GDM1 (cell line): ENCODE measurements at regions not wholly inside any gene's neighbourhood (a gene's known extent, or its start where the extent isn't known, plus 50 kb on each side); places are given as distances from the start of the nearest gene placed in this dataset.

Experiments
- DNase-seq: peaks from one replicate; lab custom pipeline; 2025; lab: John Stamatoyannopoulos, UW

DNA sequence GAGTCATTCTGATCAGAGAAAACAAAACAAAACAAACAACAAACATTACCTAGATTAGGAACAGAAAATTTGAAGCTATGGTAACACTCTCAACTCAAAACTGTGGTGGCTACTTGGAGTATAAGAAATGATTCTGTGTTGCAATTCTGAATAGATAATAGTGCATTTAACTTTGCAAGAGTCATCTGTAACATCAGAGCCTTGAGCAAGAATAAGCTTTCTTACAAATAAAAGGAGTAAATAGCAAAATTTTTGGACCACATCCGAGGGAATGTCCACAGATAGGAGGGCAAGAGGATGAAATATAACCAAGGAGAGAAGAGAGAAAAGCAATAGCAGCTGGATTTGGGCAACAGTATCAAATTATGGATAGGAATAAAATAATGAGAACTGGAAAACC, 1090.6 kb downstream of the SLC6A15 start:
- DNase-seq: no peak

DNA sequence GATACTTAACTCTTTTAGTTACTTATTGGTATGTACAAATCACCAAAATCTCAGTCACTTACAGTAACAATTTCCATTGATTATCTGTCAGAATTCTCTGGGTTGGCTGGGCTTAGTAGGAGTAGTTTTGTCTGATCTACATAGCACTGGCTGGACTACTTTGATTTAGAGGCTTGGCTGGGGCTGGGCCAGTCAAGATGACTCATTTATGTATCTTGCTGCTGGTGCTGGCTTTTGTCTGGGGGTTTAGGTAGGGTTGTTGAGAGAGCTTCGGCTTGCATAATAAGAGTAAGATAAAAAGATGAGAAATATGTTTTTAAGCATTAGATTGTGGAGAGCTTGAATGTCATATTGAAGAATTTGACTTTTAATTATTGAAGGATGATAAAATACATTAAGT, 1093.7 kb downstream of the SLC6A15 start:
- DNase-seq: no peak

DNA sequence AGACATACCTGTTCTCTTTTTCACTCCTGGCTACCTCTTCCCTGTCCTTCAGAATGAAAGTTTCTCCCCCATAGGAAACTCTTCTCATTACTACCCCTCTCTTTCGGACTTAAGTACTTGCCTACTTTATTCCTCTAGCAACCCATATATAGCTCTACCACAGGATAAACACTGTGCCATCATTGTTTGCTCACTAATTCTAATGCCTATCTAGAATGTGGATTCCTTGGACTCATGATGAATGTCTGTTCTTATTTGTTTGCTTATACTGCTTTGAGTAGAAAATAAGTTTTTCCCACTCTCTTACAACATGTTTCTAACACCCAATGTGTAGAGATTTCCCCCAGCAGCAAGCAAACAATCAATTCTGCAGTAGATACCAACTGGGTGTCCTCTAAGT, 1094.9 kb downstream of the SLC6A15 start:
- no peak for DNase-seq

GRCh38 chr12:83808591-83808990, 1104.0 kb downstream of the SLC6A15 start:
- DNase-seq: no peak

DNA sequence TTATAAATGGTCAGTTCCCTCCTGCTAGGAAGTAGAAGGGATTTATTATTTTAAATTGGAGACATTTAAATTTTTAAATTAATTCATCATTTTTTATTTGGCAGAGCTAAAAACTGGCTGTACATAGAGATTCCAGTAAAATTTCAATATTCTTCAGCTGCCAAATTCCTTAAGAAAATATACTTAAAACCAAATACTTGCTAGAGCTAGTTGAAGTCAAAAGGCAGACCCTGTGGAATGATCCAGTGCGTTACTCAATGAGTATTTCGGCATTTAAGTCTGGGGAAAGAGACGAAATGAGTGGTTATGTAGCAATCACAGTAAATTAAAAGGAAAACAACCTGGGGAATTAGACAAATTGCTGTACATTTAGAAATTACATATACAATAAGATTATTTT, 1104.7 kb downstream of the SLC6A15 start:
- no peak for DNase-seq

DNA sequence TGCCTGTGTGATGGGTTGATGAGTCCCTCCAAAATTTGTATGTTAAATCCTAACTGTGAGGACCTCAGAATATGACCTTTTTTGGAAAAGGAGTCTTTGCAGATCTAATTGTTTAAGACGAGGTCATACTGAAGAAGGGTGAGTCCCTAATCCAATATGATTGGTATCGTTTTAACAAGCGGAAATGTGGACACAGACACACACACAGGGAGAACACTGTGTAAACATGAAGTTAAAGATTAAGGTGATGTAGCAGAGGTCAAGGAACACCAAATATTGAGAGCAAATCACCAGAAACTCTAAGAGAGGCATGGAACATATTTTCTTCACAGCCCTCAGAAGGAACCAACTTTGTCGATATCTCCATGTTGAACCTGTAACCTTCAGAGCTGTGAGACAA, 1106.7 kb downstream of the SLC6A15 start:
- DNase-seq: no peak

- no peak for DNase-seq
Observed at GRCh38 chr12:83805156-83805772, 1107.3 kb downstream of the SLC6A15 start.

DNA sequence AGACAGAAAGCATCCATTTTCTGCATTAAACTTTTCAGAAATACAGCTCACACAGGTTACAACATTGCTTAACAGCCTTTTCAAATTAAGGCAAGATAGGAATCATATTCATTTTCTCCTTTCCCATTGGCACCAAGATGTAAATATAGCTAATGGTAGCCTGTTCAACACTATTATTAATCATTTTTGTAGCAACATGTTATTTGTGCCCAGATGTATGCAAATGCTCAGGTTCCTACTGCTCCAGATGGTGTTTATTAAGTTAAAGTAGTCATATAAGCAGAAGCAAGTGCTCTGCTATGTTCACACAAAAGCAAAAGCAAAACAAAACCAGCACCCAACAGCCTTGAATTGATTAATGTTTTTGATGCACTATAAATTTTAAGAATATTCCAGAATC, 1110.6 kb downstream of the SLC6A15 start:
- DNase-seq: no peak

DNA sequence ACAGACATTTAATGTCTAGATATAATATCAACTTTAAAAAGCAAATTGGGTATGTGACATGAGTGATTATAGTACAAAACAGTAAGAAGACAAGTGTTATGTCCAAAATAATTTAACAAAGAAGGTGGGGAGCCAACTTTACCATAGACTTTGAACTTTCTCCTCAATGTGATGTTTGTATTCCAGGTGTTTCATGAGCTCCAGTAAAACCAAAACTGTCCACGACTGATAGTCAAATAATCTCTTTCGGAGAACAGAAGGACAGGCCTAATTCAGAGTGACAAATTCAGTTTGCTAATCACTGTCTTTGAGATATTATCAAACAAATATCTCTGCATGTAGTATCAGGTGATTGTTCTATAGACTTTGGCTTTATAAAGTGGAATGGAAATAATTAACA, 1112.6 kb downstream of the SLC6A15 start:
- no peak for DNase-seq

DNA sequence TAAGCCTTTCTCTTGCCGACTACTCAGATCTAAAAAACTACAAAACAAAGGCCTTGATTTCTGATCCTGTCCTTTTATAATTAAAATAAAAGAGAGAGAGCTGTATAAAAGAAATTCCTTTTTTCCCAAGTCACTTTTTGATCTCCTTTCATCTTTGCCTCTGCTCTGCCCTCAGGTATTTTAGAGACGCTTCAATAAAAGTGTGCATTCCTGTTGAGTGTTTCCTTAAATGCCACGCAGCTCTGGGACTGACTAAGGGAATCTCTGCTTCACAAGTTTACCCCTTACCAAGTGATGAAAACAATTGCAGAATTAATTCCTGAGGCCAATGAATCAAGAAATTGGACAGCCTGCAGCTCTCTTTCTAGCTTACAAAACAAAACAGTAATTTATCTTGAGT, 1109.8 kb downstream of the TMTC2 start:
- DNase-seq: no peak

- no peak for DNase-seq
Observed at GRCh38 chr12:83793616-83794015, 1106.9 kb downstream of the TMTC2 start.

- no peak for DNase-seq
Observed at GRCh38 chr12:83784298-83784890, 1097.7 kb downstream of the TMTC2 start.

DNA sequence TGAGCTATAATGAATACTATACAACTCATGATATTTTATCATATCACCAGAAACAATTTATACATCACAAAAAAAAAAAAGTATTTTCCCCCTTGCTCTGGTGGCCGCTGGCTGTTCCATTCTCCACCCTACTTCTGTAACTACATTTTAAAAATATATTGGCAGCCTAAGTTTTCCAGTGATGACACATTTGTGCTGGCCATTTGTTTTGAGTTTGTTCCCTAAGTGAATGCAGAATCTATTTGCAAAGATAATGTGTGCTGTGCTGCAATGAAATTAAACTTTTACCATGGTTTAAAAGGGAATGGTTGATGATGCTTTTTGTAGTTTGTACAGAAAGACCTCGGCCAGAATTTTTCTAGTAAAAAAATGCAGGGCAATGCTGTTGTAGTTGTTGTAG, 1092.8 kb downstream of the TMTC2 start:
- no peak for DNase-seq

- DNase-seq: no peak
Observed at GRCh38 chr12:83769151-83769550, 1082.4 kb downstream of the TMTC2 start.

- DNase-seq: no peak
Observed at GRCh38 chr12:83767723-83768122, 1081.0 kb downstream of the TMTC2 start.

DNA sequence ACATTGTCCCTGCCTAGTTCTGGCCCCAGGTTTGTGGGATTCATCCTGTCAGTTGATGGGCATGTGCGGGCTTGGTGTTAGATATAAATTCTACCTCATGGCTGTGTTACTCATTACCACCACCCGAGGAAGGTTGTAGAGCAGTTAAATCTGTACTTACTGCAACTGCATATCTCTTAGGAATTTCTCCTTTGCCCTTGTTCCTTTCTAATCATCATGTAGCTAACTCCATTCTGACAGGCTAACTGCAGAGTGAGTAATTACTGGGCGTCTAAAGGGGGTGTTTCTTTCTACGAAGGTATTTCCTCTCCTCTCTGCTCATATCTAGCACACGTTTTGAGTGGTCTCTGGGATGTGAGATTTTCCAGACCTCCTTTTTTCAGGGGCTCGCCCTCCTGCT, 1076.7 kb downstream of the TMTC2 start:
- no peak for DNase-seq

DNA sequence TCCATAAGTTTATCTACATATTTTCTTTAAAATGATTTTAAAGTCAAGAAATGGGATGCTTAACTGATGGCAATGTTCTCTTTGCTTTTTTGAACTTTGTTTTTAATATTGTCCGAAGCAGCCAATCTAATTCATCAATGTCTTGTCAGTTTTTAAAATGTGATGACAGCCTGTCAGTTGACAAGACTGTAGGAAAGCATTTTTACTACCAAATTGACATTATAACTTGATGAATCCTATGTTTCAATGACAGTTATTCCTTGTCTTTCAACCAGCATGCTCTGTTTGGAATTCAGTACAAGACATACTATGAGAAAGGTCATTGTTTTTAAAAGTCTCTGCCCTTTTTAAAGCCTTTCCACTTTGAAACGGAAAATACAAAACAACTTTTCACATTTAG, 1073.2 kb downstream of the TMTC2 start:
- no peak for DNase-seq

DNA sequence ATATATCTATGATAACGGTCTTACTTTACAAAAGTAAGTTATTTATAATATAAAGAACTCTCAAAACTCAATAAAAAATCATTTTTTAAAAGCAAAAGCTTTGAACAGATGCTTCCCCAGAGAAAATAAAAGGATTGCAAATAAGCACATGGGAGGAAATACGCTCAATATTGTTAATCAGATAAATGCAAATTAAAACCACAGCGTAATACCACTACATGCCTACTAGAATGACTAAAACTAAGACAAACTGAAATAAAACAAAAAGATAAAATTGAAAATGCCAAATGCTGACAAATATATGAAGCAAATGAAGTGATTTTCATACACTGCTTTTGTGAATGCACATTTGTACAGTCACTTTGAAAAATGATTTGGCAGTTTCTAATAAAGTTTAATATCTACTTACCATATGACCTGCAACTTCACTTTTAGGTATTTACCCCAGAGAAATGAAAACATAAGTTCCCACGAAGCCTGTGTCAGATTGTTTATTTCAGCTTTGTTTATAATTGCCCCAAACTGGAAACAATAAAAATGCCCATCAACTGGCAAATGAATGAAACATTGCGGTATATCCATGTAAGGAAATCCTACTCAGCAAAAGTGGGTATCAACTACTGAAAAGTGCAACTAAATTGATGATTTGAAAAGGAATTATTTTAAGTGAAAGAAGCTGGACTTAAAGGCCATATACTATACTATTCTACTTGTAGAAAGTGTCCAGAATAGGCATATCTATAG, 1072.4 kb downstream of the TMTC2 start:
- DNase-seq: no peak

DNA sequence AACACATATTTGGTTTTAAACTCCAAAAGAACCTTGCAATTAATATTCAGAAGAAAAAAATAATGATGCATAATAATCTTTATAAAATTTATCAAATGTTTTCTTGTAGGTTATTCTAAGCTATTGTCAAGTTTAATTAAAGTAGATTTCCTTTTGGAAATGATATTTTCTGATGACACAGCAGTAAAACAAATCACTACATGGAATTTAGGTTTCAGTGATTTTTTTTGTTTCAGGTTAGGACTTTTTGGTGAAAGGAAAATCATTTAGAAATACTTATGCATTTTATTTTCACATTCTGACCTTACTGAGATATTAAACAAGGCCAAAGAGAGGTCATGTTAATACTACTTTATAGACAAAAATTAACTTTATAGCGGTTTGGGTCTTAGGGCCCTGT, 1067.2 kb downstream of the TMTC2 start:
- DNase-seq: no peak

DNA sequence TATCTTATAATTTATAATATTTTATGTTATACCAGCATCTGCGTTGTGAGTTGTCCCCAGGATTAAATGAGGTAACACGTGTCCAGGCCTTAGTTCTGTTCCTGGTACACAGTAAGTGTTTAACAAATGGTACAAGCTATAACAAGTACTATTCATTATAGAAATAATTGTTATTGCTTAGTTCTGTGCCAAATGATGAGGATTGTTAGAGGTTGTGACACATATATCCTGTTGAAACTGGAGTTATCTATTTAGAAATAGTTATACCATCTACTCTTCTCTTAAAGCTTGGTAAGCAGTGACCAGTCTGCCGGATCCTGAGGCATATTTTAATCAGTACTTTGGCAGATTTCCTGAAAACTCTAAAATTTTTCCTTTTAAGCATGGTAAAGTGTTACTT, 1066.5 kb downstream of the TMTC2 start:
- no peak for DNase-seq

DNA sequence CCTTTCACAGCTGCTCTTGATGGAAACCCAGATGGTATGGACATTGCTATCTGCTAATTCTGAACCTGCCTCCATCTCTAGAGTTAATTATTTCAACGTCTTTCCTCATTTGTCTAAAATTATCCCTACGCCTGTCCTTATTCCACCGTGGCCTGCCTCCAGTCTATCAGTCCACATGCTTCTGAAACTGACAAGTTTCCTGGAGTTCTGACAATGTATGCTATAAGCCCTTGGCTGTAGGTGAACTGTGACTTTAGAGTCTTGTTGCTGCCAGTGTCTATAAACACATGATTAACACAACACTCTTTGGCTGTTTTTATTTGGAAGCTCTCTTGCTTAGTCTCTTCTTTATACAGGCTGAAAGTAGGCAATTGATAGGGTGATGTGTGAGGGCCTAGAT, 1052.9 kb downstream of the TMTC2 start:
- no peak for DNase-seq

- no peak for DNase-seq
Observed at GRCh38 chr12:83710851-83711250, 1024.1 kb downstream of the TMTC2 start.

DNA sequence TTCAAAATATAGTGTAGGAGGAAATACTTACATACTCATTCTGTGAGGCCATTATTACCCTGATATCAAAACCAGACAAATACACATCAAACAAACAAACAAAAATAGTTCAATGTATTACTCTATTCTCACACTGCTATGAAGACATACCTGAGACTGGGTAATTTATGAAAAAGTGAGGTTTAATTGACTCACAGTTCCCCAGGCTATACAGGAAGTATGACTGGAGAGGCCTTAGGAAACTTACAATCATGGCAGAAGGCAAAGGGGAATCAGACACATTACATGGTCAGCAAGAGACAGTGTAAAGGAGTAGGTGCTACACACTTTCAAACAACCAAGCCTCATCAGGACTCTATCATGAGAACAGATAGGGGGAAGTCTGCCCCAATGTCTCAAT, 1023.2 kb downstream of the TMTC2 start:
- DNase-seq: no peak

DNA sequence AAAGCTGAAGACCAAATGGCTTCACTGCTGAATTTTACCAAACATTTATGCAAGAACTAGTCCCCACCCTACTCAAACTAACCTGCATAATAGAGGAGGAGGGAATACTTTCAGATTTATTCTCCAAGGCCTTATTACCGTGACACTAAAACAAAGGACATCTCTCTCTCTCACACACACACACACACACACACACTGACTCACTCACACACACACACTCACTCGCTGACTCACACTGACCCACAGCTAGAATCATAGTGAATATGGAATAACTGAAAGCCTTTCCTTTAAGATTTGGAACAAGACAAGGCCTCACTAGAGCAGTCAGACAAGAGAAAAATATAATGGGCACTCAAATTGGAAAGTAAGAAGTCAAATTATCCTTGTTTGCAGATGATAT, 1014.1 kb downstream of the TMTC2 start:
- DNase-seq: no peak
